ENCODE measurements at regions not wholly inside any gene's neighbourhood (a gene's known extent, or its start where the extent isn't known, plus 50 kb on each side); places are given as distances from the start of the nearest gene placed in this dataset.

DNA sequence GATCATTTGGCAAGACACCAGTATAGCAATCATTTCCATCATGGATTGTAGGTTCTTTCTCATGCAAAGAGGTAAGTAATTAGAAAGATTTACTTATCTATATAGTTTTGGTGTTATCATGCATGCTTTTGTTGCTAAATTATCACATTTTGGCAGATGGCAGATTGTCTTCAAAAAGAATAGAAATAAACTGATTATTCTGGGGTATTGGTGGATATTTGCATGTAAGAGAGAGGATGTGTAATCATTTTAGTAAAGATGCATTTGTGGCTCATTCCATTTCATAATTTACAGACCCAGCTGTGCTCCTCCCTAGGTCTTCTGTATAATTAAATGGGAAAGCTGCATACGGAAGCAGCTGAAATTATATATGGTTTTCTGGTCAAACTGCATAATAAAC, 875.7 kb upstream of the ANO3 start:
- TF ChIP-seq, protein P1, sequence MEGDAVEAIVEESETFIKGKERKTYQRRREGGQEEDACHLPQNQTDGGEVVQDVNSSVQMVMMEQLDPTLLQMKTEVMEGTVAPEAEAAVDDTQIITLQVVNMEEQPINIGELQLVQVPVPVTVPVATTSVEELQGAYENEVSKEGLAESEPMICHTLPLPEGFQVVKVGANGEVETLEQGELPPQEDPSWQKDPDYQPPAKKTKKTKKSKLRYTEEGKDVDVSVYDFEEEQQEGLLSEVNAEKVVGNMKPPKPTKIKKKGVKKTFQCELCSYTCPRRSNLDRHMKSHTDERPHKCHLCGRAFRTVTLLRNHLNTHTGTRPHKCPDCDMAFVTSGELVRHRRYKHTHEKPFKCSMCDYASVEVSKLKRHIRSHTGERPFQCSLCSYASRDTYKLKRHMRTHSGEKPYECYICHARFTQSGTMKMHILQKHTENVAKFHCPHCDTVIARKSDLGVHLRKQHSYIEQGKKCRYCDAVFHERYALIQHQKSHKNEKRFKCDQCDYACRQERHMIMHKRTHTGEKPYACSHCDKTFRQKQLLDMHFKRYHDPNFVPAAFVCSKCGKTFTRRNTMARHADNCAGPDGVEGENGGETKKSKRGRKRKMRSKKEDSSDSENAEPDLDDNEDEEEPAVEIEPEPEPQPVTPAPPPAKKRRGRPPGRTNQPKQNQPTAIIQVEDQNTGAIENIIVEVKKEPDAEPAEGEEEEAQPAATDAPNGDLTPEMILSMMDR (IDR thresholded peaks at IDR 0.05): no peak
- TF ChIP-seq POLR2A (IDR thresholded peaks at IDR 0.05): no peak
